SIG-M5 (cell line): ENCODE measurements at regions not wholly inside any gene's neighbourhood (a gene's known extent, or its start where the extent isn't known, plus 50 kb on each side); places are given as distances from the start of the nearest gene placed in this dataset.
"Not testable (repeated sequence)": the region's sequence is repeated elsewhere in the genome, so short reads cannot be mapped to it uniquely, and the experiment has no call there.

ENCODE experiments used
- DNase-seq: peaks from one replicate; lab custom pipeline; 2025; lab: John Stamatoyannopoulos, UW

DNA sequence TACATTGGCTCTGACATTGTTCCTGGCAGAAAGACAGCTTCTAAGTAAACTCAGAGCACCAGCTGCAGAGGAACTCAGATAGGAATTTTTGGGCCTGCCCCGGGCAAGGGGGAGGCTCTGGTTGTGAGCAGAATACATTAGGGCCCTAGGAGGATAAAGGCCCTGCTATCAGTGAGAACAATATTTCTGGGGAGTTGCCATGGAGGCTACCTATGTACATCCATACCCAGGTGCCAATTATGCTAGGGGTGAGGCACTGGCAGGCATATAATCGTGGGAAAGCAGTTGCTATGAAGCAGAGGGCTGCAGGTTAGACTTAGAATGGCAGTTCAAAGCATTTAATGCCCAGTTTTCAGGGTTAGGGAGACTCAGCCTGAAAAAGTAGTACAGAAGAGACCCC is 273.5 kb upstream of the EDA2R start:
- no peak for DNase-seq

DNA sequence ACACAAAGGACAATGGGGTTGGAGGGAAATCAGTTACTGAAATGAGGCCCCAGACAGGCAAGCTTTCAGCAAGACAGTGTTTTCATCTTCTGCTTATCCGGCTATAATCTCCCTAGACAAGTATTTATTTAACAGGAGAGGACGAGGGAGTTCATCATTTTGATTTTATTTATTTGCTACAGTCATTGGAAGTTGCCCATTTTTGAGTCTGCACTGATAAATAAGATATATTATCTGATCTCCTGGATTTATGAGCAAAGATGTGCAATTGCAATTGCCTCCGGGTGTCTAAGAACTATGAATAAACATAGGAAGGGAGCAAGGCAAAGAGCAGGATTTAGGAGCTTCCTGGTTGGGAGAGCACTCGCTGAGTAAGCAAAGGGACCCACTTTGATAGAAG is 263.2 kb upstream of the EDA2R start:
- no peak for DNase-seq

DNA sequence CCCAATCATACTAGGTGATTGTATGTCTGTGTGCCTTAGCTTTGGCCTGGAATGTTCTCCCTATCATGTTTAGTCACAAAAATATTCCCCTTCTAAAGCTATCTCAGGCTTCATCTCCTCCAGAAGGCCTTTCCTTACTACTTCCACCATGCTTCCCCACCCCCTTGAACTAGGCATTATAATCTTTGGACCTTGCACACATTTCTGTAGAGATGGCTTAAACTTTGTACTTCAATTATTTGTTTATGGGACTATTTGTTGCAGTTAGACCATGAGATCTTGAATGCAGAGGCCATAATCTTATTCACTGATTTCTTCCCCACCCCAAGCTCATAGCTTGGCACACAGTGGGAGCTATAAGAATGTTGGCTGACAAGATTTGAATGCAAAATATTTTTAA is 262.0 kb upstream of the EDA2R start:
- no peak for DNase-seq

DNA sequence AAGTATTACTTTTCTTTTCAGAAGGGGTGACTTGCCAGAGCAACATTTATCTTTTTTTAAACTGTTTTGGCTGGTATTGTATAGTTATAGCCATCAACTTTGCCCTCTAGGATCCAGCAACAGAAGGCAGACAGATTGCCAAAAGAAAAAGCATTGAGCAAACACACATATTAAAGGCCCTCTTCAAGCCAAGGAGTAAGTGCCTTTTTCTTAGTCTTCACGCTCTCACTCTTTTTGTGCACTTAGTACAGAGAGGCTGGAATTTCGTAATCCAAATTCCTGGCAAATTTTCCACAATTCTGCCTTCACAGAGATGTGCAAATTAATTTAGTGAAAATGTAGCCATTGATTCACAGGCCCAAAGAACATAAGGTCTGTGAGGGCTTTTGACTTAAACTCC is 253.1 kb upstream of the EDA2R start:
- no peak for DNase-seq

DNA sequence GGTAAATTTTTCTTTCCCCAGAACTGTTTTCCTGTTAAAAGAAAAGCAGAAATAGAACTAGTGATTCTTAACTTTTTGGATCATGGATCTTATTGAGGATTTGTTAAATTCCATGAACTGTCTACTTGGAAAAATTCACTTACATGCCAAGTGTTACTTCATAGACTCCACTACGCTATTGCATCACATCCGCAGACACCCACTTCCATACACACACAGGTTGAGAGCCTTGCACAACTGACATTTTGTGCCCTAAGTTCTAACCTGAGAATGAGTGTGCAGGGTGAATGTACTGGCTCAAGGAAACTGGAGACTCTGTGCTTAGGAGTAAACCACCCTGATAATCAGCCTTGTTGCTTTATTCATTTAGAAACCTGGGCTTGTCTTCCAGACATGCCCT is 250.5 kb upstream of the EDA2R start:
- DNase-seq: no peak

DNA sequence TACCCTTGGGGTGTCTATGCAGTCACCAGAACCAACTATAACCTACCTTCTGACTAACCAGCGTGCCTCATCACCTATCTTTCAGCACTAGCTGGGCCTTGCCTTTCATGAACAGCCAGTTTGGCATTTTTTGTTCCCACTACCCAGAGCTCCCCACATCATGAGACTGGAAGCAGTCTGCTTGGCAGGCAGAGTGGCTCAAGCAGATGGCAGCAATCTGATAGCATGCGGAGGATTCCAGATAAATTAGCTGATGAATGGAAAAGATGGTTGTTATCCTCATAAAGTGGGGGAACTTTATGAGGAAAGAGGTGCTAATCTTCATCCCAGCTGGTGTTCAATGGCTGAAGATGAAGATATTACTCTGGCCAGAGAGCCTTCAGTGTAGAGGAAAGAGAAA is 243.2 kb upstream of the EDA2R start:
- DNase-seq: no peak

DNA sequence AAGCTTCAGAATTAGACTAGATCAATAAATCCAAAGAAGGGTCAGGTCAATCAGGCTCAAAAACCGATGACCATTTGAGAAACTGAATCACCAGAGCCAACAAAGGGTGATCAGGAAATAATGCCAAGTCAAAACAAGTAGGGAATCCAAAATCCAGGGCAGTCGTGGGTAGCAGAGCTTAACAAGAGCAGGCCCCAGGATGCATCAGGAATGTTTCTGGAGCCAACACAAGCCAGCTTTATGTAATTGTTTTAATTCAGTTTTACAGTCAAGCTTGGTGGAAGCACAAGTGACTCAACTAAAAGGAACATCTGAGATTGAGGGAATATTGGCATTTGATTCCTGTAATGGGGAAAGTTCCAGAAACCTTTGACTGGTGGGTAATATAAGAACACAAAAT is 237.9 kb upstream of the EDA2R start:
- no peak for DNase-seq

DNA sequence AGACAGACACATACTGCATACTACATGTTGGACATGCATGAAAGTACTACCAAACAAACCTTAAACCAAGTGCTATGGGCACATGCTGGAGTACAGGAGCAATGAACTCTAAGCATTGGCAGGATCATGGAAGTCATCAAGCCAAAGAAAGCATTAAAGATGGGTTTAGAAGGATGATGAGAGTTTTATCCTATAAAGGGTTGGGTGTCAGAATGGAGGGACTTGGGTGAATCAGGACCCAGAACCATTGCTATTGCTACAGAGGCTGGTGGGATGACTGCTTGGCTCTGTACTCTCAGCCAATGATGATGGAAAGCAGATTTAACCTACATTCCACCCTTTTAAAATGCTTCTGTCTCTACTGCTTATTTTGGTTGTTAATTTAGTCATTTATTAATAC is 233.9 kb upstream of the EDA2R start:
- no peak for DNase-seq

DNA sequence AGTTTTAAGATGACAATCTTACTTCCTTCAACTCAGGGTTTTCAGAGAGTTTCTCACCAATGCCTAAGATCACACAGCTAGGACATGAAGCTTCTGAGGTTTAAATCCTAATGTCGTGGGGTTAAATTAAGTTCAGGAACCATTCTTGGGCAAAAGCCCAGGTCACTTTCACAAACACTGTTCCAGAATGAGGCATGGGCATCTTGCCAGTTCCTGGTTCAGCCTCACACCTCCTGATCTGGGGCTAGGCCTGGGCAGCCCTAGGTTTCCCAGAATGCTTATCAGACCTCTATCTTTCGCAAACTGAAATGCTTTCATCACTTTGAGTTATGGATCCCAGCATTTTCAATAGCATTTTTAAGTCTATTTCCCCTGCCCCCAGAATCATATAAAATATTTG is 224.8 kb upstream of the EDA2R start:
- no peak for DNase-seq

DNA sequence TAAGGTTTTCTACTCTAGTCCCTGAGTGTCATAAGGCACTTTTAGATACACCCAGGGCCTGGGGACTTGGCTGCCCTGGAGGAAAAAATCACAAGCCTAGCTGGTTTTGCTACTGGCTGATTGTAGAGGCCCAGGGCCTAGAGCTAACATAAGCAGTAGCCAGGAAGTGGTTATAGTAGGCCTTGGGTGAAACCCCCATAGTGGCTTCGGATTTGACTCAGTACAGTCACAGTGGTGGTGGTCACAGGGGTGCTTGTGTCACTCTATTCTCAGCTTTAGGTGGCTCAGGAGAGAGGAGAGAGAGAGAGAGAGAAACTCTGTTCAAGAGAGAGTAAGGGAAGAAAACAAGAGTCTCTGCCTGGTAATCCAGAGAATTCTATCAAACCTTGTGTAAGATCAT is 194.5 kb upstream of the EDA2R start:
- DNase-seq: no peak

DNA sequence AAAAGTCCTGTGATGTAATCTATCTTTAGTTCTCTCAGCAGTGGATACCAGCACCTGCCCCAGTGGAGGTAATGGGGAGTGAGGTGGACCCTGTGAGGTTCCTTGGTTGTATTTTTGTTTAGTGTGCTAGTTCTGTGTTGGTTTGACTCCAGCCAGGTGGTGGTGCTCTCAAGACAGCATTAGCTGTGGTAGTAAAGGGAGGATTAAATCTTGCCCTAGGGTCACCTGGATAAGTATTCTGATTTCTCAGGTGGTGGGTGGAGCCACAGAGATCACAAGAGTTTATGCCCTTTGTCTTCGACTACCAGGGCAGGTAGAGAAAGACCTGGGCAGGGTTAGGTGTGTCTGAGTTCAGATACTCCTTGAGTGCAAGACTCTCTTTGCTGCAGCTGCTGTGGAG is 176.3 kb upstream of the EDA2R start:
- no peak for DNase-seq

DNA sequence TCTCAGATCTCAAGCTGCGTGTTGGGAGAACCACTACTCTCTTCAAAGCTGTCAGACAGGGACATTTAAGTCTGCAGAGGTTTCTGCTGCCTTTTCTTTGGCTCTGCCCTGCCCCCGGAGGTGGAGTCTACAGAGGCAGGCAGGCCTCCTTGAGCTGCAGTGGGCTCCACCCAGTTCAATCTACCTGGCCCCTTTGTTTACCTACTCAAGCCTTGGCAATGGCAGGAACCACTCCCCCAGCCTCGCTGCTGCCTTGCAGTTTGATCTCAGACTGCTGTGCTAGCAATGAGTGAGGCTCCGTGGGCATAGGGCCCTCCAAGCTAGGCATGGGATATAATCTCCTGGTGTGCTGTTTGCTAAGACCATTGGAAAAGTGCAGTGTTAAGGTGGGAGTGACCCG is 155.6 kb upstream of the EDA2R start:
- DNase-seq: not testable (repeated sequence)

DNA sequence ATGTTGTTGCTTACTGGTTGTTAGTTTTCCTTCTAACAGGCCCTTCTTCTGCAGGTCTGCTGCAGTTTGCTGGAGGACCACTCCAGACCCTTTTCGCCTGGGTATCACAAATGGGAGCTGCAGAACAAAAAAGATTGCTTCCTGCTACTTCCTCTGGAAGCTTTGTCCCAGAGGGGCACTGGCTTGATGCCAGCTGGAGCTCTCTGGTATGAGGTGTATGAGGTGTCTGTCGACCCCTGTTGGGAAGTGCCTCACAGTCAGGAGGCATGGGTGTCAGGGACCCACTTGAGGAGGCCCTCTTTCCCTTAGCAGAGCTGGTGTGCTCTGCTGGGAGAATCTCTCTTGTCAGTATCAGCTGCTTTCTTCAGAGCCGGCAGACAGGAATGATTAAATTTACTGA is 127.4 kb upstream of the EDA2R start:
- no peak for DNase-seq

DNA sequence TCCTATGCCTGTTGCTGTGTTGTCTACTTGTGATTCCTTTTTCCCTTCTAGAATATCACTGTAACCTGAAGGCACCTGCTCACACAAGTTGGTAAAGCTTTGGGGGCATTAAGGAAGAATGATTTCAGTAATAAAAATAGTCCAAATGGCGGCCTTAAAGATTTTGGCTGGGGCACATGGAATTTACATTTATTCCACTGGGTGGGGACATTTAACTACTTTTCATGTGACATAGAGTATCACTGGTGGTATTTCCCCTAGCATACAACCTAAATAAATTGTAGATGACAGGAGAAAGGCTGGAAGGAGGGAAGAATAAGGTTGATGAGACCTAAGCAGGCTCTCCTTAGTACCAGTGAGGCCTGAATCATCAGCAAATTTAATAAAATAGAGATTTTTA is 121.8 kb upstream of the EDA2R start:
- DNase-seq: no peak

DNA sequence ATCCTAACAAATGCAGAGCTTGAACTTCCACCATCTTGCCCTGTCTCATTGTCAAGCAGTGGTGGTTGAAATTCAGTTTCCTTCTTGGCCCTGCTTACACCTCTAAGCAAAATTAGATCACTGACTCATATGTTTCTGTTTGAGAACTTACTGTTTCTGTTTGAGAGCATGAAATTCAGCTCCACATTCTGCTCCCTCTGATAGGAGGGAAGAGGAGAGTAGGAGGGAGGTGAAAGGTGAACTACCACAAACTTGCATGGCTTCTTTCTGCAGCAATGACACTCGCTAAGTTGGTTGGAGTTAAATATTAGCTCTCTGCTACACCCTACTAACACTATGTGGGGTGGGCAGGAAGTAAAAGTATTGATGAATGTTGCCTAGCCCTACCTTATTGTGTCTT is 117.8 kb upstream of the EDA2R start:
- DNase-seq: no peak

DNA sequence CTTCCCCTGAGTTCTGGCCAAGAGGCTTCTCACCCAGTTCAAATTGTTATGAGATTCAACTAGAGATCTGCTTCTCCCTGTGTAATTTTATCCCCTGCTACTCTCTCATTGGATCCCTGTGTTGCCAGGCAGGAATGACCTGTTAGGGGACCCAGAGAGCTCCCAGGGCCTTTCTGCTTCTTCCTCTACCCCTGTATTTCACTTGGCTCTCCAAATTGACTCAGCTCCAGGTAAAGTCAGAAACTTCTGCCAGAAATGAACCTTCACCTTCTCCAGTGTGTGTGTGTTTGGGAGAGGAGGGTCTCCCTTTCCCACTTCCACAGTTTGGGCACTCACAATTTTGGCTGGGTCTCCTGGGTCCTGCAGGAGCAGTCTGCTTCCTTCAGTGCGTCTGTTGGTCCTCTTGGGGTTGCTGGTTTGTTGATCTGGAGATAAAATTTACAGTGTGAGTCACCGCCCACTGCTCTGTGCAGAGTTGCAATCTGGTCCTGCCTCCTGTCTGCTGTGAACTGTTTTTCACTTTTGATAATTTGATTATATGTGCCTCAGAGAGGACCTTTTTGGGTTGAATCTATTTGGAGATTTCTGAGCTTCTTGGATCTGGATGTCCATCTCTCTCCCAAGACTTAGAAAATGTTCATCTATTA is 112.4 kb upstream of the EDA2R start:
- DNase-seq: no peak

DNA sequence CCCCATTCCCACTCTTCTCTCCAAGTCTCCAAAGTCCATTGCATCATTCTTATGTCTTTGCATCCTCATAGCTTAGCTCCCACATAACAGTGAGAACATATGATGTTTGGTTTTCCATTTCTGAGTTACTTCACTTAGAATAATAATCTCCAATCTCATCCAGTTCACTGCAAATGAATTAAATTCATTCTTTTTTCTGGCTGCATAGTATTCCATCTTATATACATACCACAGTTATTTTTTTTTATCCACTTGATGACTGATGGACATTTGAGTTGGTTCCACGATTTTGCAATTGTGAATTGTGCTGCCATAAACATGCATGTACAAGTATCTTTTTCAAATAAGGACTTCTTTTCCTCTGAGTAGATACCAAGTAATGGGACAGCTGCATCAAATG is 105.6 kb upstream of the EDA2R start:
- DNase-seq: not testable (repeated sequence)

DNA sequence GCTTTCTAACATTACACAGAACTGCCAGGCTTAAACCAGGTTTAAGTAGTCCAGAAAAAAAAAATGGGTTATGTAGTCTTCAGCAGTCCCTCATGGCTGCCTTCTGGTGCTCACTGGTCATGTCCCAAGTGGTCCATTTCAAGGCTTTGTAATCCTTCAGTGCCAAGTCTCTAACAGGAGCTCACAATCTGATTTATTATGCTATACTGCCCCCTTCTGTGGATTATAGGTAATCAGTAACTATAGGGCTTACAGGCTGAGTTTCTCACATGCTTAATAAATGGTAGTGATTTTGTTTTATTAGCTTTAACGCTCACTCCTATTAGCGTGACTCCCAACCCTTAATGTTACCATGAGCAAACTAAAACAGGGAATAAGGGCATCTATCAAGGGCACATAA is 92.5 kb upstream of the EDA2R start:
- peak; percentile 4 for DNase-seq

DNA sequence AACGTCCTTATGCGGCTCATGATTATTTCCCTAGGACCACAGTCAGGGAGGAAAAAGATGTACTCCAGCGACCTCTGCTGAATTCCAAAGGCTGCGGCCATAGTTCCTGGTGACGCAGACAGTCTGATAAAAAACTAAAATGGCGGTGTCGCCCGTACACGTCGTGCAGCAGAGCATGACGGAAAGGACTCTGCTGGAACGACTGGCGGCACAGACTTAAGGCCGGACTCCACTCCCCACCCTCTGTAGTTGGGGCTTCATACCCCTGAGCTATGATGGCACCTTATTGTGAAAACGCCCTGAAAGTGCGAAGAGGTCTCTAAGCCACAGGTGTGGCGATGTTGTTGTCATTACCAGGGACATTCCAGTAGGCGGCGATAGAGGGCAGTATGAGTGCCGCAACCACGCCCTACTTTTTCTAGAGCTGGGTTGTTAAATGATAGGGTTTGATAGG is 90.0 kb upstream of the EDA2R start:
- no peak for DNase-seq

DNA sequence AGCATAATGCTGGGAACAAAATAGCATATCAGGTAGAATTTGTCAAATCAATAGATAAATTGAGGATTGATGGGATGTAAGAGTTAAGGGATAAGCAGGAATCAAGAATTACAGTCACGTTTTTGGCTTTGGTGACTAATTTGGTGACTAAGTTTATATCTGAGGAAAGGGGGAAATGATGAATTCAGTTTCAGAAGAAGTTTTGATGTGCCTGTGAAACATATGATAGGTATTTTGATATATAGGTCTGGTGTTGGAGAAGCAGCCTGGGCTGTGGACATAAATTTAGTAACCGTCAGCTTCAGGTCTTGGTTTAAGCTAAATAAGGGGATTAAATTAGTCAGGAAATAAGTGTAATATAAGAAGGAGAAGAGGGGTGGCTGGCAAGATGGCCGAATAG is 79.0 kb upstream of the EDA2R start:
- DNase-seq: no peak

DNA sequence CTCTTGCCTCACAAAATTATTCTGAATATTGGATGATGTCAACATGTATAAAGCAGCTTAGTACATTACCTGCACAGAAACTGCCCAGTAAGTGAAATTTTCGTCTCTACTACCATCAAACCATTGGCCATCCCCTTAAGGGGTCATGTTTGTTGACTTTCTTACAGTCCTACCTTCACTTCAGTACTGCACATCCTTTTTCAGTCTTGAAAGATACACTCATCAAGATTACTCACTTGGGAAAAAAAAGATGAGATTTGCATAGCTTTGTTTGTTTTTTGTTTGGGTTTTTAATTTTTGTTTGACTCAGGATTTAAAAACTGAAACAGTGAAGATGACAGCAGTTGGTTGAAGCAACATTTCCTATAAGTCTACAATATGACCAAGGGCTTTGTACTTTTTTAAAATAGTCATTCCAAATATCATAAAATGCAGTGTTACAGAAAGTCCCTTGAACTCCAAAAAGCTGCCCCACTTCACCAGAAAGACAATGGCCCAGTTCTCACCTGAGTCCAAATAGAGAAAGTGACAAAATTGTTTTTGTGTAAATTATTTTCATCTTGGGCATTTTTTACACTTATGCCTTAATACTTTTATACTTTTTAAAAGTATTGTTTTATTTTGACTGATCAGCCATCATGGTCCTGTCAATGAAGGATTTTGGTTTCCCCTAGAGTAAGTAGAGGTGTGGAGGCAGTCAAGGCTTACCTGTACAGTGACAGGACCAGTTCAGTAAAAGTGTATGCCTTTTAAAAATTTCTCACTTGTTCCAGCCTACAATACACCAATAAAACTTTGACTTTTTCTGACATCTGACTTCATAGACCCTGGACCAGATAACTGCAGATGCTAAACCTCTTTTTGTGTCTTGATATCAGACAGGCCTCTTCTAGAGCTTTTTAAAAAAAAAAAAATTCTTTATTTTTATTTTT is 59.7 kb upstream of the EDA2R start:
- no peak for DNase-seq

DNA sequence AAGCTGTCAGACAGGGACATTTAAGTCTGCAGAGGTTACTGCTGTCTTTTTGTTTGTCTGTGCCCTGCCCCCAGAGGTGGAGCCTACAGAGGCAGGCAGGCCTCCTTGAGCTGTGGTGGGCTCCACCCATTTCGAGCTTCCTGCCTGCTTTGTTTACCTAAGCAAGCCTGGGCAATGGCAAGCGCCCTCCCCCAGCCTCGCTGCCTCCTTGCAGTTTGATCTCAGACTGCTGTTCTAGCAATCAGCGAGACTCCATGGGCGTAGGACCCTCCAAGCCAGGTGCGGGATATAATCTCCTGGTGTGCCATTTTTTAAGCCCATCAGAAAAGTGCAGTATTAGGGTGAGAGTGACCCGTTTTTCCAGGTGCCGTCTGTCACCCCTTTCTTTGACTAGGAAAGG is 53.6 kb upstream of the EDA2R start:
- not testable (repeated sequence) for DNase-seq
